ENCODE measurements at regions not wholly inside any gene's neighbourhood (a gene's known extent, or its start where the extent isn't known, plus 50 kb on each side); places are given as distances from the start of the nearest gene placed in this dataset.

- in situ Hi-C loops (cut with MboI; ENCODE audit: low sequenced_read_pairs in 4 of 4) (loop anchor here (25.0 kb wide), 1 partner anchor 1415 kb away; no protein-coding TSS in a partner anchor), intact Hi-C loops (cut with DNase I; ENCODE audit: low total_unique reads) (loop anchor here (2.0 kb wide), 1 partner anchor 1416 kb away; no protein-coding TSS in a partner anchor)
- Histone ChIP-seq H3K4me3 (no peak overlapping the region), H3K4me1 (no peaks in the 10 kb centered on the region), H3K9me3 (no peaks in the 10 kb centered on the region), H3K27me3 (peaks cover 0 to 6% (median 5%) of the 10 kb centered on the region in 3 donors), H3K36me3 (no peaks in the 10 kb centered on the region), H3K27ac (no peak overlapping the region)
- no peak for ATAC-seq
- DNase-seq: no peak
- TF ChIP-seq POLR2A (IDR thresholded peaks at IDR 0.05) (no peak), CTCF (IDR thresholded peaks at IDR 0.05 in 4 of 5, conservative IDR thresholded peaks at IDR 0.05 in 1 of 5) (no peak)
Observed at GRCh38 chr2:136422512-136422911, 304.6 kb upstream of the CXCR4 start.

DNA sequence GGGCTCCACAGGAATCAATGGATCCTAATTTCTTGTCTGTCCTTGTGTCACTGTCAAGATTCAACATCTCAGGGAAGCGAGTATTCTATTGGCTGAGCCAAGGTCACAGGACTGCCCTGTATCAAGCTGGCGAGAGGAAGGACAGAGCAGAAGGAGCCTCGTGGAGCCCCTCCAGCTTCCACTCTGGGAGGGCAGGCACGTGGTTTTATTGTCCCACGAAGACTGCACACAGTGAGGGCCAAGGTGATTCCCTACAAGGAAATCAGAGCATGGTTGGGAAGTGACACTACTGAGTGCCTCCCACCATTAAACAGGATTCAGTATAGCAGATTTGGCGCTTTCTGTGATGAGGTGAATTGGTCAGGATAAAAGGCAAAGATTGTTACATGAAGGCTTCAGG, 302.4 kb upstream of the CXCR4 start:
- Histone ChIP-seq H3K27ac (no peak overlapping the region), H3K36me3 (no peaks in the 10 kb centered on the region), H3K4me3 (no peak overlapping the region), H3K9me3 (no peaks in the 10 kb centered on the region), H3K4me1 (no peaks in the 10 kb centered on the region), H3K27me3 (peaks cover 0 to 6% (median 5%) of the 10 kb centered on the region in 3 donors)
- TF ChIP-seq POLR2A (IDR thresholded peaks at IDR 0.05) (no peak), CTCF (IDR thresholded peaks at IDR 0.05 in 4 of 5, conservative IDR thresholded peaks at IDR 0.05 in 1 of 5) (no peak)
- DNase-seq (no peak), ATAC-seq (no peak)
- in situ Hi-C loops (cut with MboI; ENCODE audit: low sequenced_read_pairs in 4 of 4) (loop anchor here (25.0 kb wide), 1 partner anchor 1417 kb away; no protein-coding TSS in a partner anchor), intact Hi-C loops (cut with DNase I; ENCODE audit: low total_unique reads) (no loop called here)

DNA sequence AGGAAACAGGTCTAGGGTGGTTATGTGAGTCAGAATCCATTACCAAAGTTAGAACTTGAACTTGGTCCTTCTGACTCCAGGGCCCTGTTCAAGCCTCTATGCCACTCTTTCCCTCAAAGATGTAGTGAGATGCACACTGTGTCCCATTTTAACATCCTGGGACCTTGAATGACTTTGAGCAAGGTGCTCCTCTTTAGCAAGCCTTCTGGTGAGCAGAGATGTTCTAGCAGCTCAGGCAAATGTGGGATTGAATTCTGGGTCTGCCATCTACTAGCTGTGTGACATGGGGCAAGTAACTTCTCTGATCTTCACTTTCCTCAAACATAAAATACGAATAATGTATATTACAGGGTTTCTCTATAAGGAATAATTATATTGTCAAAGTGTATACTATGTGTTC, 294.0 kb upstream of the CXCR4 start:
- Histone ChIP-seq H3K27ac (no peak overlapping the region), H3K4me1 (no peaks in the 10 kb centered on the region), H3K4me3 (no peak overlapping the region), H3K36me3 (no peaks in the 10 kb centered on the region), H3K27me3 (no peaks in the 10 kb centered on the region), H3K9me3 (no peaks in the 10 kb centered on the region)
- ATAC-seq: no peak
- no peak for DNase-seq
- in situ Hi-C loops (cut with MboI; ENCODE audit: low sequenced_read_pairs in 4 of 4): loop anchor here (25.0 kb wide), 1 partner anchor 1425 kb away; no protein-coding TSS in a partner anchor
- TF ChIP-seq CTCF (IDR thresholded peaks at IDR 0.05 in 4 of 5, conservative IDR thresholded peaks at IDR 0.05 in 1 of 5) (no peak), POLR2A (IDR thresholded peaks at IDR 0.05) (no peak)
- intact Hi-C loops (cut with DNase I; ENCODE audit: low total_unique reads): no loop called here

DNA sequence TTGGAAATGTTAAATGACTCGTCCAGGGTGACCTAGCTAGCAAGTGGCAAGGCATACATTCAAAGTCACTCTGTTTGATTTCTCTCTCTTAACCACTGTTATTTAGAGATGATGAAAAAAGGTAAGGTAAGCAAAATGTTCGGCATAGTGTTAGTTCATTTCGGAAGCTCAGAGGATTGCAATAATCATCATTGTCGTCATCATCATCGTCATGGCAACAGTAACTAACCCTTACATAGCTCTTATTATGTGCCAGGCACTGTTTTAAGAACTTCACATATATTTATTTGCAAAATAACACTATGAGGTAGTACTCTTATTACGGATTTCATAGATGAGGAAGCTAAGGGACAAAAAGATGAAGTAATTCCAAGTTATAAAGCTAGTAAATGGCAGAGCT, 292.7 kb upstream of the CXCR4 start:
- Histone ChIP-seq H3K4me1 (no peaks in the 10 kb centered on the region), H3K9me3 (no peaks in the 10 kb centered on the region), H3K4me3 (no peak overlapping the region), H3K36me3 (no peaks in the 10 kb centered on the region), H3K27me3 (no peaks in the 10 kb centered on the region), H3K27ac (no peak overlapping the region)
- ATAC-seq (no peak), DNase-seq (no peak)
- intact Hi-C loops (cut with DNase I; ENCODE audit: low total_unique reads): no loop called here
- in situ Hi-C loops (cut with MboI; ENCODE audit: low sequenced_read_pairs in 4 of 4): loop anchor here (25.0 kb wide), 1 partner anchor 1427 kb away; no protein-coding TSS in a partner anchor
- TF ChIP-seq CTCF (IDR thresholded peaks at IDR 0.05 in 4 of 5, conservative IDR thresholded peaks at IDR 0.05 in 1 of 5) (no peak), POLR2A (IDR thresholded peaks at IDR 0.05) (no peak)

DNA sequence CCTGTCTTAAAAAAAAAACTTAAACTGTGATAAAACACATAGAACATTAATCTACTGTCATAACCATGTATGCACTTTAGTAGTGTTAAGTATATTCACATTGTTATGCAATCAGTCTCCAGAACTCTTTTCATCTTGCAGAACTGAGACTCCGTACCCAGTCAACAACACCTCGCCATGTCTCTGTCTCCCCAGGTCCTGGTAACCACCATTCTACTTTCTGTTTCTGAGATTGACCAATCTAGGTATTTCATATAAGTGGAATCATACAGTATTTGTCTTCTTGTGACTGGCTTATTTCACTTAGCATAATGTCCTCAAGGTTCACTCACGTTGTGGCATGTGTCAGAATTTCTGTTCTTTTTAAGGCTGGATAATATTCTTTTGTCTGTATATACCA, 290.8 kb upstream of the CXCR4 start:
- H3K4me1 ChIP-seq: no peaks in the 10 kb centered on the region
- no peaks in the 10 kb centered on the region for H3K36me3 ChIP-seq
- ATAC-seq (no peak), DNase-seq (no peak)
- in situ Hi-C loops (cut with MboI; ENCODE audit: low sequenced_read_pairs in 4 of 4): loop anchor here (25.0 kb wide), 1 partner anchor 1429 kb away; no protein-coding TSS in a partner anchor
- no peak overlapping the region for H3K27ac ChIP-seq
- TF ChIP-seq CTCF (IDR thresholded peaks at IDR 0.05 in 4 of 5, conservative IDR thresholded peaks at IDR 0.05 in 1 of 5) (no peak), POLR2A (IDR thresholded peaks at IDR 0.05) (no peak)
- no peaks in the 10 kb centered on the region for H3K9me3 ChIP-seq
- H3K4me3 ChIP-seq: no peak overlapping the region
- intact Hi-C loops (cut with DNase I; ENCODE audit: low total_unique reads): no loop called here
- peaks cover 0 to 4% (median 0%) of the 10 kb centered on the region in 3 donors for H3K27me3 ChIP-seq
